Transverse colon (tissue), 4 donors: ENCODE measurements at regions not wholly inside any gene's neighbourhood (a gene's known extent, or its start where the extent isn't known, plus 50 kb on each side); places are given as distances from the start of the nearest gene placed in this dataset.

Experiments used
- DNase-seq: peaks from one replicate; pipeline ENCODE4 v3.0.0-alpha.2; 2019
- H3K27ac ChIP-seq, 4 donors: fragments of 200-600 bp; sonication (generic); 2 replicates each; pipeline ENCODE4 v1.5.1; 2016 to 2018; ENCODE audit warnings: inconsistent platforms in 4 of 4
- H3K27me3 ChIP-seq: fragments of 200-600 bp; sonication (generic); 2 replicates; pipeline ENCODE4 v1.5.1; 2017; ENCODE audit warnings: inconsistent platforms
- H3K36me3 ChIP-seq, 4 donors: fragments of 200-600 bp; sonication (generic); 2 replicates each; pipeline ENCODE4 v1.5.1; 2017 to 2019; ENCODE audit warnings: inconsistent platforms in 4 of 4
- H3K4me1 ChIP-seq, 4 donors: fragments of 200-600 bp; sonication (generic); 2 replicates each; pipeline ENCODE4 v1.5.1; 2017 to 2020; ENCODE audit warnings: inconsistent platforms in 4 of 4
- H3K4me3 ChIP-seq, 4 donors: fragments of 200-600 bp; sonication (generic); 1 replicate in 1 of 4; 2 replicates in 3 of 4; pipeline versions ENCODE4 v1.5.1 to v1.6.1; 2017 to 2019; ENCODE audit warnings: inconsistent platforms in 4 of 4
- H3K9me3 ChIP-seq, 2 donors: fragments of 200-600 bp; sonication (generic); 2 replicates each; pipeline ENCODE4 v1.5.1; 2017 to 2019; ENCODE audit warnings: inconsistent platforms in 2 of 2
- EP300 ChIP-seq: sonication (generic); formaldehyde crosslinking; IDR thresholded peaks from one replicate; pipeline ENCODE4 v1.6.1; 2017; ENCODE audit warnings: antibody characterized with exemption, low read depth
- POLR2A ChIP-seq: fragments of 450-650 bp; IDR thresholded peaks from one replicate; pipeline ENCODE4 v1.6.1; 2016; ENCODE audit warnings: antibody characterized with exemption, mild to moderate bottlenecking, moderate library complexity
- POLR2AphosphoS5 ChIP-seq, 3 donors: sonication (generic); formaldehyde crosslinking; IDR thresholded peaks; one replicate each; pipeline ENCODE4 v1.6.1; 2016; ENCODE audit warnings: antibody characterized with exemption in 3 of 3
- WGBS, 2 donors: methylation state at CpG; one replicate each; pipeline ENCODE4 v1.1.5; 2018; ENCODE audit warnings: low coverage in 1 of 2; 5-methylcytosine and 5-hydroxymethylcytosine counted together
- in situ Hi-C, 4 donors: fragments of 200-750 bp; cut with MboI; loops; one replicate each; pipeline versions ENCODE4 v1.15.0 to v1.15.1; 2017; ENCODE audit warnings: low sequenced_read_pairs in 3 of 4, low pct_ligation_motif_present in 1 of 4, low pct_unique_long_range_greater_than_20kb in 1 of 4
- intact Hi-C: fragments of 100-400 bp; cut with DNase I; formaldehyde crosslinking; loops from one replicate; pipeline ENCODE4 v1.15.1; 2023; ENCODE audit warnings: low total_unique reads
- TF ChIP-seq, protein P1 (sequence below), 5 experiments: fragments of 200-600 bp in 3 of 5; fragments of 450-650 bp in 2 of 5; sonication (generic) in 3 of 5; IDR thresholded peaks; 1 replicate in 2 of 5; 2 replicates in 3 of 5; pipeline ENCODE4 v1.5.1; 2016 to 2017; ENCODE audit warnings: antibody characterized with exemption in 5 of 5, inconsistent platforms in 3 of 5, mild to moderate bottlenecking in 2 of 5, moderate library complexity in 1 of 5

DNA sequence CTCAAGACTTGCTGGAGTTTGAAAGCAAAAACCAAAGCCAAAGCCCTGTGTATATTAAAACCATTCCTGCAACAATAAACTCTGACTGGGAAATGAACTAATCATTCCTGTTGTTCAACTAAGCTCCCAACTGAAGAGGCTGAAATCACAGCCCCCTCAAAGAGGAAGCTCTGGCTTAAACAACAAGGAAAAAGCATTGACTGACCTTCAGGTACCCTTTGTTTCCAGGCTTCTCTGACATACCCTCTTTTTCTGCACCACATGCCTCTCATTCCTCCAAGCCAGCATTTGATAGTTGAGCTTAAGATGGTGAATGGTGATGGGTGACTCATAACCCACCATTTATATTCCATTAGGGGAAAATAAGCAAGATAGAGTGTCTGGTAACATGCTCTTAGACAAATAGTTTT, 470.9 kb upstream of the SOX9 start:
- intact Hi-C loops = no loop called here
- Histone ChIP-seq H3K27me3 (no peaks in the 10 kb centered on the region), H3K36me3 (no peaks in the 10 kb centered on the region), H3K9me3 (peaks cover 0 to 4% of the 10 kb centered on the region in 2 donors), H3K4me1 (no peaks in the 10 kb centered on the region), H3K27ac (no peak overlapping the region), H3K4me3 (no peak overlapping the region)
- DNase-seq = no peak
- TF ChIP-seq, protein P1, sequence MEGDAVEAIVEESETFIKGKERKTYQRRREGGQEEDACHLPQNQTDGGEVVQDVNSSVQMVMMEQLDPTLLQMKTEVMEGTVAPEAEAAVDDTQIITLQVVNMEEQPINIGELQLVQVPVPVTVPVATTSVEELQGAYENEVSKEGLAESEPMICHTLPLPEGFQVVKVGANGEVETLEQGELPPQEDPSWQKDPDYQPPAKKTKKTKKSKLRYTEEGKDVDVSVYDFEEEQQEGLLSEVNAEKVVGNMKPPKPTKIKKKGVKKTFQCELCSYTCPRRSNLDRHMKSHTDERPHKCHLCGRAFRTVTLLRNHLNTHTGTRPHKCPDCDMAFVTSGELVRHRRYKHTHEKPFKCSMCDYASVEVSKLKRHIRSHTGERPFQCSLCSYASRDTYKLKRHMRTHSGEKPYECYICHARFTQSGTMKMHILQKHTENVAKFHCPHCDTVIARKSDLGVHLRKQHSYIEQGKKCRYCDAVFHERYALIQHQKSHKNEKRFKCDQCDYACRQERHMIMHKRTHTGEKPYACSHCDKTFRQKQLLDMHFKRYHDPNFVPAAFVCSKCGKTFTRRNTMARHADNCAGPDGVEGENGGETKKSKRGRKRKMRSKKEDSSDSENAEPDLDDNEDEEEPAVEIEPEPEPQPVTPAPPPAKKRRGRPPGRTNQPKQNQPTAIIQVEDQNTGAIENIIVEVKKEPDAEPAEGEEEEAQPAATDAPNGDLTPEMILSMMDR (IDR thresholded peaks at IDR 0.05) = no peak
- TF ChIP-seq POLR2AphosphoS5 (IDR thresholded peaks at IDR 0.05) (no peak), EP300 (no peak), POLR2A (no peak)
- in situ Hi-C loops = loop anchor here in 1 of 4 donors (25.0 kb wide), 1 partner anchor 113 kb away; no protein-coding TSS in a partner anchor

DNA sequence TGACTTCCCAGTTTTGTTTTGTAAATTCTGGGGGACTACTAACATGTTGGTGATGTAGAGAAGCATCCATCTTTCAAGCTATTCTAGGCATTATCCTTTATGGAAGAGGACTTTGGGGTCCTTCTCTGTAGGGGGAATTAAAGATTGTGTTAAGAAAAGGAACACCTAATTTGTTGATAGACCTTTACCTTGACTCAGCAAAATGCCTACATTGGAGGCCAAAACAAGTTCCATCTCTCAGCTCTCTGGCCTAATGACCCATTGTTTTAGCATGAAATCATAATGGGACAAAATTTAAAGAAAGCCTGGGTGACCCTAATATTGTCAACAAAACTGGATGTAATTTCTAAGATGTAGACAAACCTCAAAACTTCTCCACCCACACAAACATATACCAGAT, 465.3 kb upstream of the SOX9 start:
- in situ Hi-C loops (no loop called here), intact Hi-C loops (no loop called here)
- DNase-seq = no peak

DNA sequence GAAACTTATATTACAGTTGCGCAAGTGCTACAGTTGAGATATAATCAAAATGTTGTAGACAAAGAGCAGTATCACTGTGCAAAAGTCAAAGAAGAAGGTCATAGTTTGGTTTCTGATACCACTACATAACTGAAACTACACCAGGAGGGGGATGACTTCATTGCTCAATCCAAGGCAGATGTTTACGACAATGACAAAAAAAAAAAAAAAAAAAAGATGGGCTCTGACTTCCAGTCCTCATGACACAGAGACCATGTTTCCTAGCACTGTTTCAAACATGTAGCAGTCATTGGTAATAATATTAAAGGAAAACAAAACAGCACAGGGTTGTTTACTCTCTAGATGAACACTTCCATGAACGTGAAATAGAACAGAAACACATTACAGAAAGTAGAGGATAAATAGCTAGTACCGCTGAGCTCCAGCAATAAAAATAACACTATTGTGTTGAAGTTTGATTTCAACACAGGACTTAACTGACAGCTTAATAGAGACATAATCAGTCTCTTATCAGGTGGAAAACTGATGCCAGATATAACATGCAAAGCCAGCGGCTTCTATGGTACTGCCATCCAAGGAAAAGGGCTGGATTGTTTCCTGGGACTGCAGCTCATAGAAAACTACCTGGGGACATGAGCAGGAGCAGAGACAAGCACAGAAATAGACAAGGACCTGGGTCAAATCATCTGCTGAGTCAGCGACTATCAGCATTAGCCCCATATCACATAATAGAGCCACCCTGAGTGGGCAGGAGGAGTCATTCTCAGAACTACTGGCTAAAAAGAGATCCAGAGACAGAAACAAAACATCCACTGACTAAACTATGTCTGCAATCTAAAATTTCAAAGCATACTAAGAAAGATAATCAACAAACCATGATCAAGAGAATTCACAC, 463.6 kb upstream of the SOX9 start:
- intact Hi-C loops = no loop called here
- H3K27me3 ChIP-seq = no peaks in the 10 kb centered on the region
- no peak for DNase-seq
- no peak overlapping the region for H3K27ac ChIP-seq
- H3K4me1 ChIP-seq = no peaks in the 10 kb centered on the region
- no peaks in the 10 kb centered on the region for H3K36me3 ChIP-seq
- H3K9me3 ChIP-seq = no peaks in the 10 kb centered on the region
- 68 to 85% methylated on average over 6 of the region's 6 CpGs for WGBS, 2 donors
- TF ChIP-seq EP300 = no peak
- TF ChIP-seq, protein P1 (IDR thresholded peaks at IDR 0.05) = no peak
- TF ChIP-seq POLR2A = no peak
- TF ChIP-seq POLR2AphosphoS5 (IDR thresholded peaks at IDR 0.05) = no peak
- no peak overlapping the region for H3K4me3 ChIP-seq
- in situ Hi-C loops = no loop called here

More for the DNA sequence above, 465.3 kb upstream of the SOX9 start:
- Histone ChIP-seq H3K4me1 (no peaks in the 10 kb centered on the region), H3K27ac (no peak overlapping the region), H3K27me3 (no peaks in the 10 kb centered on the region), H3K4me3 (no peak overlapping the region), H3K36me3 (no peaks in the 10 kb centered on the region), H3K9me3 (no peaks in the 10 kb centered on the region)
- no peak for TF ChIP-seq POLR2AphosphoS5 (IDR thresholded peaks at IDR 0.05)
- no peak for TF ChIP-seq EP300
- TF ChIP-seq, protein P1 (IDR thresholded peaks at IDR 0.05) = no peak
- TF ChIP-seq POLR2A = no peak

DNA sequence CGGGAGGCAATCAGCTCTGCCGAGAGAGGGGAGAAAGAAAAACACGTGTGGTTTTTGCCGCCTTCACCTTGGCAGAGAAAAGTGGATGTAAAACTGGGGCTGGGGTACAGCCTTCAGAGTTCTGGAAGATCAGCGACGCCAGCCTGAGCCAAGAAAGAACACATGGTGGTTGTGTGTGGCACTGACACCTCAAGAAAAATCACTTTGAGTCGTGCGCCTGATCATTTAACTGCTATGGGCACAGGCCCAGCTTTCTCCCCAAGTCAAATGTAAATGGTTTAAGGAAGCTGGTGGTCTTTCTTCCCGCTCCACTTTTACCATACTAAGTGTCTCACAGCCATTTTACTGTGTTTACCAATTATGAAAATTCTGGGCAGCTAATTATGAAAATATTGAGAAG, 461.8 kb upstream of the SOX9 start:
- in situ Hi-C loops = no loop called here
- Histone ChIP-seq H3K36me3 (no peaks in the 10 kb centered on the region), H3K4me1 (no peaks in the 10 kb centered on the region), H3K27me3 (no peaks in the 10 kb centered on the region), H3K9me3 (no peaks in the 10 kb centered on the region), H3K4me3 (no peak overlapping the region), H3K27ac (no peak overlapping the region)
- no peak for TF ChIP-seq POLR2A
- no peak for TF ChIP-seq POLR2AphosphoS5 (IDR thresholded peaks at IDR 0.05)
- TF ChIP-seq, protein P1 (IDR thresholded peaks at IDR 0.05) = no peak
- TF ChIP-seq EP300 = no peak
- 88% methylated on average over 9 of the region's 9 CpGs; no CpG with 5 or more reads in 1 of the 2 donors for WGBS, 2 donors
- intact Hi-C loops = no loop called here
- no peak for DNase-seq
